ENCODE measurements at regions not wholly inside any gene's neighbourhood (a gene's known extent, or its start where the extent isn't known, plus 50 kb on each side); places are given as distances from the start of the nearest gene placed in this dataset.

- no peaks in the 10 kb centered on the region for H3K27me3 ChIP-seq (ENCODE audit: insufficient read depth, low read length)
- H2AFZ ChIP-seq (ENCODE audit: low read depth, low read length, poor library complexity, severe bottlenecking), result no peak overlapping the region
- BruUV-seq (replicated peaks), result no TSS peak
- no peak overlapping the region for H3K4me3 ChIP-seq (replicated peaks in 1 of 2; ENCODE audit: low read depth in 1 of 2, low read length in 2 of 2)
- H3K79me2 ChIP-seq (ENCODE audit: insufficient read depth, low read length), result no peaks in the 10 kb centered on the region
- no peak overlapping the region for H3K4me2 ChIP-seq (ENCODE audit: low read length)
- no peak for DNase-seq (ENCODE audit: low read depth, low spot score)
- H3K9ac ChIP-seq (ENCODE audit: low read length), result no peak overlapping the region
- RAD21 ChIA-PET (ENCODE audit: low non-redundant PET in 1 of 2, low total read pairs in 2 of 2, uncharacterized antibody in 2 of 2, unreplicated experiment in 2 of 2), result no interaction called here
- ATAC-seq, result no peak
- CTCF ChIA-PET, result no interaction called here
- H3K36me3 ChIP-seq (ENCODE audit: control insufficient read depth in 1 of 2, insufficient read depth in 2 of 2, low read length in 2 of 2), result no peaks in the 10 kb centered on the region
- POLR2A ChIA-PET, result no interaction called here
- H4K20me1 ChIP-seq (ENCODE audit: insufficient read depth), result no peaks in the 10 kb centered on the region
- H3K9me3 ChIP-seq (ENCODE audit: control insufficient read depth in 1 of 2, insufficient read depth in 1 of 2, low read depth in 1 of 2, low read length in 2 of 2), result no peaks in the 10 kb centered on the region
- no peaks in the 10 kb centered on the region for H3K9me2 ChIP-seq (ENCODE audit: insufficient read depth)
- no peak overlapping the region for H3K27ac ChIP-seq (ENCODE audit: low read depth, low read length)
- no peaks in the 10 kb centered on the region for H3K4me1 ChIP-seq (ENCODE audit: control insufficient read depth in 1 of 2, insufficient read depth in 2 of 2, low read length in 2 of 2)
- intact Hi-C loops (cut with micrococcal nuclease), result no loop called here
- TF ChIP-seq RAD21 (IDR thresholded peaks at IDR 0.05; ENCODE audit: low read depth), result no peak
- no peak for TF ChIP-seq ZNF274 (IDR thresholded peaks at IDR 0.05; ENCODE audit: low read depth, low read length)
- no peak for TF ChIP-seq ATF3 (IDR thresholded peaks at IDR 0.05)
- no peak for TF ChIP-seq JUND (IDR thresholded peaks at IDR 0.05)
- TF ChIP-seq ELF1 (IDR thresholded peaks at IDR 0.05; ENCODE audit: borderline replicate concordance, low read depth), result no peak
- no peak for TF ChIP-seq SRF (IDR thresholded peaks at IDR 0.05; ENCODE audit: low read depth)
- no peak for TF ChIP-seq SP1 (IDR thresholded peaks at IDR 0.05; ENCODE audit: low read depth)
- no peak for TF ChIP-seq POLR2A (IDR thresholded peaks at IDR 0.05; ENCODE audit: borderline replicate concordance, extremely low read depth, insufficient read depth, insufficient read length)
- no peak for TF ChIP-seq REST (IDR thresholded peaks at IDR 0.05; ENCODE audit: low read depth)
- TF ChIP-seq, protein P1, sequence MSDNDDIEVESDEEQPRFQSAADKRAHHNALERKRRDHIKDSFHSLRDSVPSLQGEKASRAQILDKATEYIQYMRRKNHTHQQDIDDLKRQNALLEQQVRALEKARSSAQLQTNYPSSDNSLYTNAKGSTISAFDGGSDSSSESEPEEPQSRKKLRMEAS (IDR thresholded peaks at IDR 0.05), result no peak
- no peak for TF ChIP-seq EZH2phosphoT487 (IDR thresholded peaks at IDR 0.05; ENCODE audit: borderline replicate concordance)
- TF ChIP-seq EZH2 (IDR thresholded peaks at IDR 0.05), result no peak
- TF ChIP-seq POLR2AphosphoS5 (IDR thresholded peaks at IDR 0.05; ENCODE audit: low read depth, low read length), result no peak
- TF ChIP-seq CBX3 (IDR thresholded peaks at IDR 0.05; ENCODE audit: low read depth), result no peak
- TF ChIP-seq EGR1 (IDR thresholded peaks at IDR 0.05; ENCODE audit: low read depth), result no peak
- no peak for TF ChIP-seq ZFX (IDR thresholded peaks at IDR 0.05)
Measured at GRCh38 chr6:156423829-156424228, 353.3 kb upstream of the ARID1B start.
